ENCODE measurements at regions not wholly inside any gene's neighbourhood (a gene's known extent, or its start where the extent isn't known, plus 50 kb on each side); places are given as distances from the start of the nearest gene placed in this dataset.

DNA sequence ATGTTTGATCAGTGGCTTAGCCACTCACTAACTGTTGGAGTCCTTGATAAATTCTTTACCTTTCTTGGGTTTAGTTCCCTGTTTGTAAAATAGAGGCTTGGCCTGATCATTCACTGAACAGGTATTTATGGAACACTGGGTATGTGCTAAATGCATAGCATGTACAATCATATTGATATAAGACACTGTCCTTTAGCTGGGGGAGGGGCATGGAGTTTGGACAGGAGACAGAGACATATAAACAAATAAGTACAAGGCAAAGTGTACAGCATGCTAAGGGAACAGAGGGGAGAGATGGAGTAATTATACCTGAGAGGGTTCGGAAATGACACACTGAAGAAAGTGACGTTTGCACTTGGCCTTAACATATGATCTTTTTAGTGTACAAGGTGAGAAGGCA, 124.3 kb upstream of the CACNA1E start:
- TF ChIP-seq POLR2AphosphoS5 (IDR thresholded peaks at IDR 0.05; ENCODE audit: low read depth, low read length), result no peak
- TF ChIP-seq PAX5 (IDR thresholded peaks at IDR 0.05; ENCODE audit: insufficient read depth, low read length, severe bottlenecking), result no peak
- no peak for TF ChIP-seq SPI1 (IDR thresholded peaks at IDR 0.05; ENCODE audit: low read depth, low read length)
- TF ChIP-seq POLR2A (IDR thresholded peaks at IDR 0.05; ENCODE audit: low read depth, low read length), result no peak
- no peak for TF ChIP-seq TAF1 (IDR thresholded peaks at IDR 0.05; ENCODE audit: low read depth, low read length)

All from GM12891 (cell line).